ENCODE measurements at regions not wholly inside any gene's neighbourhood (a gene's known extent, or its start where the extent isn't known, plus 50 kb on each side); places are given as distances from the start of the nearest gene placed in this dataset.

- DNase-seq = no peak
Measured at GRCh38 chr3:102248981-102249705, 185.7 kb upstream of the ZPLD1 start.

GRCh38 chr3:102255736-102256135, 179.1 kb upstream of the ZPLD1 start:
- DNase-seq = no peak

- DNase-seq = no peak
Measured at GRCh38 chr3:102258666-102259227, 176.1 kb upstream of the ZPLD1 start.

GRCh38 chr3:102259663-102260062, 175.2 kb upstream of the ZPLD1 start:
- no peak for DNase-seq

- DNase-seq = no peak
Measured at GRCh38 chr3:102265720-102266119, 169.1 kb upstream of the ZPLD1 start.

- no peak for DNase-seq
Measured at GRCh38 chr3:102269406-102269805, 165.4 kb upstream of the ZPLD1 start.

DNA sequence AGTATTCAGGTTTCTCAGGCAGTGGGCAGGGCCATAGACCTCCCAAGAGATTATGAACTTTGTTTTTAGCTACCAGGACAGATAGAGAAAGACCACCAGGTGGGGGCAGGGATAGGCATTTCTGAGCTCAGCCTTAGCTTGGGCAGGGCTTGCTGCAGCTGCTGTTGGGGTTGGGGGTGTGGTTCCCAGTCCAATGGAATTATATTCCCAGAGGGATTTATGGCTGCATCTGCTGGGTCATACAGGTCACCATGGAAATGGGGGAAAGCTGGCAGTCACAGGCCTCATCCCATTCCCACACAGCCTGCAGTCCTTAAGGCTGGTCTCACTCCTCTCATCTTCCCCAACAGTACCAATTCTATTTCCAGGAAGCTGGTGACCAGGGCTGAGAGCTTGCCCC, 144.6 kb upstream of the ZPLD1 start:
- DNase-seq = no peak

DNA sequence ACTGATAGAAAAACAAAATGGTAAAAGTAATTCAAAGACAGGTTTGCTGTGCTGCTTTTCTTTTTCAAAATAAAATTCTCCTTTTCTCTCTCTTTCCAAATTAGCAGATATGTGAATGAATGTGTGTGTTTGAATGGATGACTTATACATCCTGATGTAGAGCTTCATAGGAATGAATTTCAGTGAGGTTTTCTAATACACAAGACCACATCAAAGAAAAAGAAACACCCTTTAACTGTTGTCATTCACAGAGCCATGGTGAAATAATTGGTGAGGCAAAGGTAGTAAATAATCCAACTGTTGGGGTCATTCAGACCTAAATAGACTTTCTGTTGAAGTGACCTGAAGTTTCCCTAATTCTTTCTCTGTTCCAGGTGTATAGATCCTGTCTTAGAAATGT, 139.1 kb upstream of the ZPLD1 start:
- DNase-seq = no peak

GRCh38 chr3:102297072-102297658, 137.7 kb upstream of the ZPLD1 start:
- no peak for DNase-seq

- no peak for DNase-seq
Measured at GRCh38 chr3:102299125-102299877, 135.5 kb upstream of the ZPLD1 start.

- DNase-seq = no peak
Measured at GRCh38 chr3:102301155-102301880, 133.5 kb upstream of the ZPLD1 start.

DNA sequence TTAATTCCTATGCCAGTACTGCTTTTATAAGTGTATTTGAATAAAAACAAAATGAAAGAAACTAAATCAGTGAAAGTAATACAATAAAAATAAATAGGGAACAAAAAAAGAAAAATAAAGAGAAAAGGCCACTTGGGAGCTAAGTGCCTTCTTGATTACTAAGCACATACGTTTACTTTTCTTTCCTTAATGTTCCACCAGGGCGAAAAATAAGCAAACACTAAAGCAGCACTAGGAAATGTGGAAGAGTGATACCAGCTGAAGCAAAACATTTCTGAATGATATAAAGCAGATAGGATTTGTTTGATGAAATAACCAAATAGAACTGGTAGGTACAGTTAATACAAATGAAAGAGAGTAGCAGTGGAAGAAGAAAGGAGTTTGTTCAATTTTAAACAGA, 132.8 kb upstream of the ZPLD1 start:
- DNase-seq = no peak

GRCh38 chr3:102304550-102304949, 130.3 kb upstream of the ZPLD1 start:
- DNase-seq = no peak

DNA sequence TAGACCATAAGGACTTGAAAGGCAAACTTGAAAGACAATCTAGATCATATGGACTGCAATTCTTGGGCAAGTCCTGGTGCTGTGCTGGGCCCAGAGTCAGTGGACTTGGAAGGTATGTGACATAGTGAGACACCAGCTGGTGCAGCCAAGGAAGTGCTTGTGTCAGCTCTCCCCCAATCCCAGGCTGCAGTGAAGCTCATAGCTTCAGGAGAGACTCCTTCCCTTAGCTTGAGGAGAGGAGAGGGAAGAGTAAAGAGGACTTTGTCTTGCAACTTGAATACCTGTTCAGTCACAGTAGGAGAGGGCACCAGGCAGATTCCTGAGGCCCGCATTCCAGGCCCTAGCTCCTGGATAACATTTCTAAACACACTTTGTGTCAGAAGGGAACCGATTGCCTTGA, 127.4 kb upstream of the ZPLD1 start:
- no peak for DNase-seq

DNA sequence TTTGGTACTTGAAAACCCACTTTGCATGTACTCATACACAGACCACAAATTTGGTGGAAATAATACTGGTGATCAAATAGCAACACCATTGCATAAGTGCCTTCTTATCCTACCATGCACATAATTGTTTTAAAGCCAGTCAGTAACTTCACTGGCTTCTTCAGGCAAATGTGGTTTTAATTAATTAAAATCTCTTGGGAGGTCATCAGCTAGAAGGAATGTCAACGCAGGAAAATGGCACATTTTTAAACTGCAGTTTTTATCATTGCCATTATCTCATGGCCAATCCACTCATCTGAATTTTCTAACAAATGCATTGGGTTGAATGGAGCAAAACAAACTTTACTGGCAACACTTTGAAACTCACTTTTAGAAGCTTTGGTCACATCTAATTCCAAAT, 105.7 kb upstream of the ZPLD1 start:
- DNase-seq = no peak

- DNase-seq = no peak
Measured at GRCh38 chr3:102329561-102329960, 105.3 kb upstream of the ZPLD1 start.

DNA sequence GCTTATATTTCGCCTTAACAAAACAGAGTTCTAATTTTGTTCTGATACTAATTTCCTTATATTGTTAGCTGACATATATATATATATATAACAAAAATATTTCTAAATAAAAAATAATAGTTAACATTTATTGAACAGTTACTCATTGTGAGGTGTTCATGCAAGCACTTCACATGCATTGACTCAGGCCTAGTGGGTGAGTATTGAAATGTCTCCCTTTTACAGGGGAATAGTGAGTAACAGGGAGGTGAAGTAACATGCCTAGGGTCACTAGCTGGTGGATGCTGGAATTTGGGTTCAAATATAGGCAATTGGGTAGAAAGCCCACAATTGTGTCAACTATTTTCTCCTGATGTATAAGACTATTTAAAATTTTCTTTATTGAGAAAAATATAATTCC, 102.6 kb upstream of the ZPLD1 start:
- DNase-seq = no peak

DNA sequence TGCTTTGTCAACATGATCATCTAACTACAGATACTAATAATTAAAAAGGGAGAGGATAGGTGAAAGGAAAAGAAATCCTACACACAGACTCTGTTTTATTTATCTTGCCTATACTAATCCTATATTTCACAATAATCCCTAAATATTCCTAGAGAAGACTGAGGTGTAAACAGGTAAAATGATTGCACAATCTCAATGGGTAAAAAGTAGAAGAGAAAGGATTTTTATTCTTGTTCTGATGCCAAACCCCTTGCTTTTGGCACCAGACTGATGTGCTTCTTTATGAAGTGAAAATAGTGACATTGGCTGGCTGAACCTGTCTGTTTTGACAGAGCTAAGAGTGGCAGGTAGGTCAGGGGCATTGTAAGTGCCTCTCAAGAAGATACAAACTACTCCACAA, 101.9 kb upstream of the ZPLD1 start:
- no peak for DNase-seq

DNA sequence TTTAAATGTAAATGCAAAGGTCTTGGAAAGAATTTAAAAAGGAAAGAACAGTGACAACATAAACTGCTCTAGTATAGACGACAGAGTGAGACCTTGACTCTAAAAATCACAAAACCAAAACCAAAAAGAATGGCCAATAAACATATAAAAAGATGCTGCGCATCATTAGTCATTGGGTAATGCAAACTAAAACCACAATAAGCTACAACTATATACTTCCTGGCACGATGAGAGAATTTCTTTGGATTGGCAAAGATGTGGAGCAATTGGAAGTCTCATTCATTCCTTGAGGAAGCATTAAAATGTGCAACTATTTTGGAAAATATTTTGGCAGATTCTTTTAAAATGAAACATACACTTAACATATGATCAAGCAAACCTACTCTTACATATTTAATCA, 98.7 kb upstream of the ZPLD1 start:
- DNase-seq = no peak

GRCh38 chr3:102339671-102340070, 95.1 kb upstream of the ZPLD1 start:
- no peak for DNase-seq

DNA sequence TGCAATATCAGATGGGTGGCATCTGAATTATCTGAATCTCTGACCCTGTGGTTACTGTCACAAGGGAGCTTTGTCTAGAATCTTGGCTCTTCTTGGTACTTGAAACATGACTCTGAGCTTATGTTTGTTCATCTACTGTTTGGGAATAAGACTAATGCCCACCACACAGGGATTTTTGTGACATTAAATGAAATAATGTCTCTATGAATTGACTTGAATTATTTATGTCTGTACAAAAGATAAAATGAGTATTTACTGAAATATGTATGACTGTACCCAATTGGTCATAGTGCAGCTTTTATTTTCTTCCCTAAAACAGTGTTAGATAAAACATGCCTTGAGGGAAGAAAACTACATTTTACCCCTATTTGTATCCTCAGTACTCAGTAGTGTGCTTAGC, 87.9 kb upstream of the ZPLD1 start:
- DNase-seq = no peak

DNA sequence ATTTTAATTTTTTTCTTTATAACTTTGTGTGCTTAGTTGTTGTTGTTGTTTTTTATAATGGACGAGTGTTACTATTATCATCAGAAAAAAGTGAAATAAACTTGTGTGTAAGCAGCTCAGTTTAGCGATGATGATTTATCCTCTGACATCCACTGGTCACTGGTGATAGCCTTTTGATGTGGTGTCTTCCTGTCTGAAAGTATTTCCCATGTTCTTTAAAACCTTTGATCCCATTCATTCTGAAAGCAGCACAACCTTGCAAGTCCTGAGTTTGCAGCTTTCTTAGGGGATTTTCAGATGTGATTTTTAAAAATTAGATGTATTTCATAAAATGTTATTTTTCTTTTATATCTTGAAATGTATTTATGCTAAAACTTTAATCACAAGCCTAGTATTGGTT, 85.9 kb upstream of the ZPLD1 start:
- DNase-seq = no peak

DNA sequence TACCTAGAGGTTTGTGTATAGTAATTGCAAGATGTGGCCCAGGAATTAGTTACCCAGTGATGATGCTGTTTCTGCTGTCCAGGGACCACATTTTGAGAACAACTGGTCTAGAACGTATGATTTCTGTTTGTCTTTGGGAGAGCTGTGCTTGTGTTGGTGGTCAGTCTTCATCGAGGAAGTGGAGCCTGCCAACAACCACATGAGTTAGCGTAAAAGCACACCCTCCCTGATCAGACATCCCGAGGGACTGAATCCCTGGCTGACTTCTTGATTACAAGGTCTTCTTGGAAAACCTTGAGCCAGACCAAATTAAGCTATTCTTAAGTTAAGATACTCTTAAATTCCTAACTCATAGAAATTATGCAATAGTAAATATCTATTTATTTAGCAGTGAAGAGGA, 81.7 kb upstream of the ZPLD1 start:
- no peak for DNase-seq
